ENCODE measurements at regions not wholly inside any gene's neighbourhood (a gene's known extent, or its start where the extent isn't known, plus 50 kb on each side); places are given as distances from the start of the nearest gene placed in this dataset.

GRCh38 chr9:107992271-107992670 is 502.7 kb upstream of the KLF4 start:
- TF ChIP-seq, protein P1, sequence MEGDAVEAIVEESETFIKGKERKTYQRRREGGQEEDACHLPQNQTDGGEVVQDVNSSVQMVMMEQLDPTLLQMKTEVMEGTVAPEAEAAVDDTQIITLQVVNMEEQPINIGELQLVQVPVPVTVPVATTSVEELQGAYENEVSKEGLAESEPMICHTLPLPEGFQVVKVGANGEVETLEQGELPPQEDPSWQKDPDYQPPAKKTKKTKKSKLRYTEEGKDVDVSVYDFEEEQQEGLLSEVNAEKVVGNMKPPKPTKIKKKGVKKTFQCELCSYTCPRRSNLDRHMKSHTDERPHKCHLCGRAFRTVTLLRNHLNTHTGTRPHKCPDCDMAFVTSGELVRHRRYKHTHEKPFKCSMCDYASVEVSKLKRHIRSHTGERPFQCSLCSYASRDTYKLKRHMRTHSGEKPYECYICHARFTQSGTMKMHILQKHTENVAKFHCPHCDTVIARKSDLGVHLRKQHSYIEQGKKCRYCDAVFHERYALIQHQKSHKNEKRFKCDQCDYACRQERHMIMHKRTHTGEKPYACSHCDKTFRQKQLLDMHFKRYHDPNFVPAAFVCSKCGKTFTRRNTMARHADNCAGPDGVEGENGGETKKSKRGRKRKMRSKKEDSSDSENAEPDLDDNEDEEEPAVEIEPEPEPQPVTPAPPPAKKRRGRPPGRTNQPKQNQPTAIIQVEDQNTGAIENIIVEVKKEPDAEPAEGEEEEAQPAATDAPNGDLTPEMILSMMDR (IDR thresholded peaks at IDR 0.05; ENCODE audit: extremely low read depth in 1 of 2, insufficient read depth in 1 of 2, low read depth in 1 of 2, low read length in 2 of 2), result no peak
- no peak for TF ChIP-seq MYC (IDR thresholded peaks at IDR 0.05; ENCODE audit: low read depth, low read length)
- TF ChIP-seq EZH2 (IDR thresholded peaks at IDR 0.05; ENCODE audit: borderline replicate concordance, low read depth, low read length, severe bottlenecking), result no peak
- TF ChIP-seq POLR2AphosphoS5 (IDR thresholded peaks at IDR 0.05; ENCODE audit: insufficient read depth, low read depth, low read length), result no peak
- TF ChIP-seq POLR2A (IDR thresholded peaks at IDR 0.05; ENCODE audit: low read depth, low read length), result no peak
- TF ChIP-seq FOS (IDR thresholded peaks at IDR 0.05; ENCODE audit: borderline replicate concordance, insufficient read depth, low read length), result no peak
- TF ChIP-seq, protein P2, sequence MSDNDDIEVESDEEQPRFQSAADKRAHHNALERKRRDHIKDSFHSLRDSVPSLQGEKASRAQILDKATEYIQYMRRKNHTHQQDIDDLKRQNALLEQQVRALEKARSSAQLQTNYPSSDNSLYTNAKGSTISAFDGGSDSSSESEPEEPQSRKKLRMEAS (IDR thresholded peaks at IDR 0.05; ENCODE audit: insufficient read depth, insufficient read length), result no peak

Measured in endothelial cell of umbilical vein (primary cell).